Neural cell (in vitro differentiated cells): ENCODE measurements at regions not wholly inside any gene's neighbourhood (a gene's known extent, or its start where the extent isn't known, plus 50 kb on each side); places are given as distances from the start of the nearest gene placed in this dataset.

Experiments
- H2AFZ ChIP-seq: fragments of 200-600, 300-800 bp; sonication (generic), shearing (Covaris generic); 2 replicates; pipeline ENCODE4 v1.6.0; 2014; ENCODE audit warnings: low read depth, mild to moderate bottlenecking, antibody characterized with exemption, low read length, moderate library complexity
- H3F3A ChIP-seq: fragments of 200-600 bp; shearing (Covaris generic); 2 replicates; pipeline ENCODE4 v1.6.1; 2016; ENCODE audit warnings: mild to moderate bottlenecking, moderate library complexity, mixed read lengths, antibody characterized with exemption, low read length; ENCODE audit not compliant: insufficient read depth, poor library complexity, severe bottlenecking
- H3K27ac ChIP-seq: fragments of 200-600, 300-800 bp; sonication (generic), shearing (Covaris generic); 2 replicates; pipeline ENCODE4 v1.5.1; 2014; ENCODE audit warnings: mild to moderate bottlenecking, low read length, moderate library complexity
- H3K27me3 ChIP-seq: fragments of 300-800, 200-600 bp; sonication (generic), shearing (Covaris generic); 2 replicates; pipeline ENCODE4 v1.6.0; 2014; ENCODE audit warnings: mild to moderate bottlenecking, low read depth, low read length, moderate library complexity; ENCODE audit not compliant: insufficient read depth
- H3K36me3 ChIP-seq: fragments of 300-800, 200-600 bp; sonication (generic), shearing (Covaris generic); 2 replicates; pipeline ENCODE4 v1.5.1; 2014; ENCODE audit warnings: mild to moderate bottlenecking, antibody characterized with exemption, low read length, moderate library complexity; ENCODE audit not compliant: insufficient read depth
- H3K4me2 ChIP-seq: fragments of 300-800, 200-600 bp; sonication (generic), shearing (Covaris generic); 2 replicates; pipeline ENCODE4 v1.6.0; 2014; ENCODE audit warnings: mild to moderate bottlenecking, low read length
- H3K4me3 ChIP-seq: fragments of 300-800, 200-600 bp; sonication (generic), shearing (Covaris generic); 2 replicates; pipeline ENCODE4 v1.5.1; 2014; ENCODE audit warnings: mild to moderate bottlenecking, low read length, moderate library complexity
- H3K79me2 ChIP-seq: fragments of 200-600 bp; shearing (Covaris generic); replicated peaks from 2 replicates; pipeline ENCODE4 v1.6.0; 2014; ENCODE audit warnings: mild to moderate bottlenecking, low read length, moderate library complexity; ENCODE audit not compliant: insufficient read depth
- H3K9ac ChIP-seq: fragments of 300-800, 200-600 bp; sonication (generic), shearing (Covaris generic); 2 replicates; pipeline ENCODE4 v1.6.1; 2016; ENCODE audit warnings: mild to moderate bottlenecking, low read length, mixed read lengths
- H3K9me2 ChIP-seq: fragments of 200-600 bp; shearing (Covaris generic); 2 replicates; pipeline ENCODE4 v1.6.1; 2016; ENCODE audit warnings: mild to moderate bottlenecking, low read length, mixed read lengths; ENCODE audit not compliant: insufficient read depth
- H3K9me3 ChIP-seq: fragments of 200-600, 300-800 bp; sonication (generic), shearing (Covaris generic); 2 replicates; pipeline ENCODE4 v1.6.1; 2016; ENCODE audit warnings: mild to moderate bottlenecking, mixed run types, low read length, moderate library complexity, mixed read lengths
- H4K20me1 ChIP-seq: fragments of 200-600 bp; shearing (Covaris generic); 2 replicates; pipeline ENCODE4 v1.6.1; 2016; ENCODE audit warnings: mild to moderate bottlenecking, mixed run types; ENCODE audit not compliant: insufficient read depth
- EP300 ChIP-seq: fragments of 450-650 bp; conservative IDR thresholded peaks from 2 replicates; pipeline ENCODE4 v1.6.1; 2014; ENCODE audit warnings: antibody characterized with exemption, mild to moderate bottlenecking, moderate library complexity; ENCODE audit not compliant: poor library complexity, severe bottlenecking
- EZH2 ChIP-seq: fragments of 200-600, 300-800 bp; shearing (Covaris generic), sonication (generic); IDR thresholded peaks from 2 replicates; pipeline ENCODE4 v1.6.1; 2014; ENCODE audit warnings: antibody characterized with exemption, low read length, borderline replicate concordance, mild to moderate bottlenecking; ENCODE audit not compliant: insufficient read depth, poor library complexity, severe bottlenecking
- MXI1 ChIP-seq: fragments of 450-650 bp; conservative IDR thresholded peaks from 2 replicates; pipeline ENCODE4 v1.6.1; 2014; ENCODE audit warnings: antibody characterized with exemption, mild to moderate bottlenecking; ENCODE audit not compliant: poor library complexity, severe bottlenecking
- POLR2AphosphoS5 ChIP-seq: IDR thresholded peaks from 2 replicates; pipeline ENCODE4 v1.6.1; 2012
- RAD21 ChIP-seq: fragments of 450-650 bp; conservative IDR thresholded peaks from 2 replicates; pipeline ENCODE4 v1.6.1; 2014; ENCODE audit warnings: antibody characterized with exemption, mild to moderate bottlenecking, moderate library complexity
- REST ChIP-seq: IDR thresholded peaks from 2 replicates; pipeline ENCODE4 v1.6.1; 2012; ENCODE audit warnings: borderline replicate concordance
- SMC3 ChIP-seq: fragments of 450-650 bp; conservative IDR thresholded peaks from 2 replicates; pipeline ENCODE4 v1.6.1; 2014; ENCODE audit warnings: antibody characterized with exemption, mild to moderate bottlenecking, moderate library complexity; ENCODE audit not compliant: poor library complexity
- TAF1 ChIP-seq: IDR thresholded peaks from 2 replicates; pipeline ENCODE4 v1.6.1; 2012; ENCODE audit warnings: low read depth
- TF ChIP-seq, protein P1 (sequence below): fragments of 450-650 bp; IDR thresholded peaks from 2 replicates; pipeline ENCODE4 v1.5.1; 2014; ENCODE audit warnings: antibody characterized with exemption, mild to moderate bottlenecking, moderate library complexity; ENCODE audit not compliant: poor library complexity, severe bottlenecking

DNA sequence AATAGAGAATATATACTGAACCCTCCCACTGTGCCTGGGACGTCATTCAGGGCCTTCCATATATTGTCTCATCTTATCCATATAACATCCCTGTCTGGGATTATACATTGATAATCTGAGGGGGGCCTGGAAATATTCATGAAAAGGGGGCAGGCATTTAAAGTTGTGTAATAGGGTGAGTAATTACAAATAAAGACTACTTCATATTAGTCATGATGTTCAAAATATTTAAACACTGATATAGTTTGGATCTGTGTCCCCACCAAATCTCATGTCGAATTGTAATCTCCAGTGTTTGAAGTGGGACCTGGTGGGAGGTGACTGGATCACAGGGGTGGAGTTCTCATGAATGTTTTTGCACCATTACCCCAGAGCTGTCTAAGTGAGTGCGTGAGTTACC, 97.8 kb downstream of the AQP9 start:
- Histone ChIP-seq H2AFZ (no peak overlapping the region), H4K20me1 (no peaks in the 10 kb centered on the region), H3K4me2 (no peak overlapping the region), H3K27me3 (no peaks in the 10 kb centered on the region), H3K9ac (no peak overlapping the region), H3K79me2 (no peaks in the 10 kb centered on the region), H3K36me3 (no peaks in the 10 kb centered on the region), H3K4me3 (no peak overlapping the region), H3K27ac (no peak overlapping the region), H3K9me2 (no peaks in the 10 kb centered on the region), H3K9me3 (no peaks in the 10 kb centered on the region), H3F3A (no peaks in the 10 kb centered on the region)
- TF ChIP-seq REST (no peak), TAF1 (no peak), EP300 (no peak), POLR2AphosphoS5 (no peak), RAD21 (no peak), MXI1 (no peak), SMC3 (no peak), EZH2 (no peak)
- TF ChIP-seq, protein P1, sequence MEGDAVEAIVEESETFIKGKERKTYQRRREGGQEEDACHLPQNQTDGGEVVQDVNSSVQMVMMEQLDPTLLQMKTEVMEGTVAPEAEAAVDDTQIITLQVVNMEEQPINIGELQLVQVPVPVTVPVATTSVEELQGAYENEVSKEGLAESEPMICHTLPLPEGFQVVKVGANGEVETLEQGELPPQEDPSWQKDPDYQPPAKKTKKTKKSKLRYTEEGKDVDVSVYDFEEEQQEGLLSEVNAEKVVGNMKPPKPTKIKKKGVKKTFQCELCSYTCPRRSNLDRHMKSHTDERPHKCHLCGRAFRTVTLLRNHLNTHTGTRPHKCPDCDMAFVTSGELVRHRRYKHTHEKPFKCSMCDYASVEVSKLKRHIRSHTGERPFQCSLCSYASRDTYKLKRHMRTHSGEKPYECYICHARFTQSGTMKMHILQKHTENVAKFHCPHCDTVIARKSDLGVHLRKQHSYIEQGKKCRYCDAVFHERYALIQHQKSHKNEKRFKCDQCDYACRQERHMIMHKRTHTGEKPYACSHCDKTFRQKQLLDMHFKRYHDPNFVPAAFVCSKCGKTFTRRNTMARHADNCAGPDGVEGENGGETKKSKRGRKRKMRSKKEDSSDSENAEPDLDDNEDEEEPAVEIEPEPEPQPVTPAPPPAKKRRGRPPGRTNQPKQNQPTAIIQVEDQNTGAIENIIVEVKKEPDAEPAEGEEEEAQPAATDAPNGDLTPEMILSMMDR, result no peak

- no peak overlapping the region for H3K4me2 ChIP-seq
- H3K36me3 ChIP-seq, result no peaks in the 10 kb centered on the region
- no peaks in the 10 kb centered on the region for H3F3A ChIP-seq
- TF ChIP-seq EZH2, result no peak
- TF ChIP-seq REST, result no peak
- no peak for TF ChIP-seq MXI1
- no peak for TF ChIP-seq SMC3
- no peak for TF ChIP-seq RAD21
- no peak for TF ChIP-seq EP300
- TF ChIP-seq TAF1, result no peak
- TF ChIP-seq, protein P1, result no peak
- TF ChIP-seq POLR2AphosphoS5, result no peak
- no peak overlapping the region for H3K4me3 ChIP-seq
- H3K9me3 ChIP-seq, result no peaks in the 10 kb centered on the region
- no peak overlapping the region for H2AFZ ChIP-seq
- H3K9me2 ChIP-seq, result no peaks in the 10 kb centered on the region
- no peak overlapping the region for H3K27ac ChIP-seq
- no peak overlapping the region for H3K9ac ChIP-seq
- no peaks in the 10 kb centered on the region for H3K27me3 ChIP-seq
- no peaks in the 10 kb centered on the region for H3K79me2 ChIP-seq
- no peaks in the 10 kb centered on the region for H4K20me1 ChIP-seq
Measured at GRCh38 chr15:58240191-58240932, 102.2 kb downstream of the AQP9 start.
